ENCODE measurements at regions not wholly inside any gene's neighbourhood (a gene's known extent, or its start where the extent isn't known, plus 50 kb on each side); places are given as distances from the start of the nearest gene placed in this dataset.

DNA sequence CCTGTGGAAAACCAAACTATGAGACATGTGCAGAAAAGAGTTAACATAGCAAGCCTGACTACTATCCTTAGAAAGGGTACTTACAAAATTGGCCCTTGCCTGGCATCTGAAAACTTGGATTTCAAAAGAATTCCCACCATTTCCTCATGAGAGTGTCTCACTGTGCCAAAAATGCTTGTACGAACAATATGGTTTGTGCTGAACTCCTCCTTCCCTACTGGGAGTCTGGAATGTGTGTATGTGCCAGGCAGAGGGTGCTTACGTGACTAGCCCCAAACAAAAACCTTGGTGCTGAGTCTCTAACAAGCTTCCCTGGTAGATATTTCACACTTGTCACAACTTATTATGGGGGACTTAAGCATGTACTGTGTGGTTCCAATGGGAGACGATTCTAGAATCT is 81.7 kb upstream of the GIMD1 start (continued):
- no peak for TF ChIP-seq HNRNPH1 (optimal IDR thresholded peaks at IDR 0.05; ENCODE audit: low read depth, low read length)
- no peak for TF ChIP-seq JUND (IDR thresholded peaks at IDR 0.05; ENCODE audit: borderline replicate concordance, low read depth, low read length)
- no peak for TF ChIP-seq JUND (tag; IDR thresholded peaks at IDR 0.05; ENCODE audit: borderline replicate concordance, low read depth, low read length)

- H3K27ac ChIP-seq (ENCODE audit: extremely low read depth, low read depth, low read length): no peak overlapping the region
- no peaks in the 10 kb centered on the region for H3K36me3 ChIP-seq (ENCODE audit: control insufficient read depth, insufficient read depth, low read length)
- no peak overlapping the region for H3K4me2 ChIP-seq (ENCODE audit: insufficient read depth, low read length)
- no peak overlapping the region for H3K4me3 ChIP-seq
- whole genome bisulfite sequencing (ENCODE audit: insufficient coverage, low coverage, missing lambda C conversion rate): 0% methylated on average over 2 of the region's 2 CpGs
- no peaks in the 10 kb centered on the region for H3K27me3 ChIP-seq (ENCODE audit: control insufficient read depth in 2 of 2, insufficient read depth in 2 of 2, low read length in 2 of 2)
- H2AFZ ChIP-seq (ENCODE audit: low read depth, low read length): no peak overlapping the region
- ChIA-PET POLR2A (no interaction called here), CTCF (ENCODE audit: low intra/inter-chr PET ratio) (no interaction called here)
- no peaks in the 10 kb centered on the region for H4K20me1 ChIP-seq (replicated peaks; ENCODE audit: control insufficient read depth, insufficient read depth, low read length)
- no peak for DNase-seq (ENCODE audit: extremely low read depth in 1 of 4, low spot score in 3 of 4)
- no peak for ATAC-seq
- no peaks in the 10 kb centered on the region for H3K79me2 ChIP-seq (ENCODE audit: control insufficient read depth, insufficient read depth, low read length)
- H3K9me3 ChIP-seq (replicated peaks; ENCODE audit: control insufficient read depth, insufficient read depth, low read depth, low read length): no peaks in the 10 kb centered on the region
- no peaks in the 10 kb centered on the region for H3K9me1 ChIP-seq (ENCODE audit: control insufficient read depth, insufficient read depth, low read length)
- no peaks in the 10 kb centered on the region for H3K4me1 ChIP-seq (replicated peaks in 1 of 2; ENCODE audit: control insufficient read depth in 2 of 2, insufficient read depth in 2 of 2, low read length in 2 of 2)
- H3K9ac ChIP-seq (ENCODE audit: insufficient read depth in 1 of 2, low read depth in 2 of 2, low read length in 2 of 2): no peak overlapping the region
- no peak for FAIRE-seq
- in situ Hi-C loops (cut with MboI) (no loop called here), intact Hi-C loops (cut with micrococcal nuclease) (no loop called here)
- BruUV-seq (replicated peaks): no TSS peak
- TF ChIP-seq MTA2 (IDR thresholded peaks at IDR 0.05; ENCODE audit: low read depth): no peak
- no peak for TF ChIP-seq MEF2D (tag; conservative IDR thresholded peaks at IDR 0.05; ENCODE audit: low read depth)
- TF ChIP-seq, protein P1, sequence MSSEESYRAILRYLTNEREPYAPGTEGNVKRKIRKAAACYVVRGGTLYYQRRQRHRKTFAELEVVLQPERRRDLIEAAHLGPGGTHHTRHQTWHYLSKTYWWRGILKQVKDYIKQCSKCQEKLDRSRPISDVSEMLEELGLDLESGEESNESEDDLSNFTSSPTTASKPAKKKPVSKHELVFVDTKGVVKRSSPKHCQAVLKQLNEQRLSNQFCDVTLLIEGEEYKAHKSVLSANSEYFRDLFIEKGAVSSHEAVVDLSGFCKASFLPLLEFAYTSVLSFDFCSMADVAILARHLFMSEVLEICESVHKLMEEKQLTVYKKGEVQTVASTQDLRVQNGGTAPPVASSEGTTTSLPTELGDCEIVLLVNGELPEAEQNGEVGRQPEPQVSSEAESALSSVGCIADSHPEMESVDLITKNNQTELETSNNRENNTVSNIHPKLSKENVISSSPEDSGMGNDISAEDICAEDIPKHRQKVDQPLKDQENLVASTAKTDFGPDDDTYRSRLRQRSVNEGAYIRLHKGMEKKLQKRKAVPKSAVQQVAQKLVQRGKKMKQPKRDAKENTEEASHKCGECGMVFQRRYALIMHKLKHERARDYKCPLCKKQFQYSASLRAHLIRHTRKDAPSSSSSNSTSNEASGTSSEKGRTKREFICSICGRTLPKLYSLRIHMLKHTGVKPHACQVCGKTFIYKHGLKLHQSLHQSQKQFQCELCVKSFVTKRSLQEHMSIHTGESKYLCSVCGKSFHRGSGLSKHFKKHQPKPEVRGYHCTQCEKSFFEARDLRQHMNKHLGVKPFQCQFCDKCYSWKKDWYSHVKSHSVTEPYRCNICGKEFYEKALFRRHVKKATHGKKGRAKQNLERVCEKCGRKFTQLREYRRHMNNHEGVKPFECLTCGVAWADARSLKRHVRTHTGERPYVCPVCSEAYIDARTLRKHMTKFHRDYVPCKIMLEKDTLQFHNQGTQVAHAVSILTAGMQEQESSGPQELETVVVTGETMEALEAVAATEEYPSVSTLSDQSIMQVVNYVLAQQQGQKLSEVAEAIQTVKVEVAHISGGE (CRISPR knock-in tag; IDR thresholded peaks at IDR 0.05): no peak
- no peak for TF ChIP-seq SP2 (IDR thresholded peaks at IDR 0.05; ENCODE audit: extremely low read depth, low read depth, low read length, poor library complexity, severe bottlenecking)
- TF ChIP-seq EHMT2 (IDR thresholded peaks at IDR 0.05): no peak
- TF ChIP-seq, protein P2, sequence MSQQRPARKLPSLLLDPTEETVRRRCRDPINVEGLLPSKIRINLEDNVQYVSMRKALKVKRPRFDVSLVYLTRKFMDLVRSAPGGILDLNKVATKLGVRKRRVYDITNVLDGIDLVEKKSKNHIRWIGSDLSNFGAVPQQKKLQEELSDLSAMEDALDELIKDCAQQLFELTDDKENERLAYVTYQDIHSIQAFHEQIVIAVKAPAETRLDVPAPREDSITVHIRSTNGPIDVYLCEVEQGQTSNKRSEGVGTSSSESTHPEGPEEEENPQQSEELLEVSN (IDR thresholded peaks at IDR 0.05; ENCODE audit: borderline replicate concordance in 1 of 2, extremely low read depth in 1 of 2, insufficient read depth in 1 of 2, insufficient read length in 1 of 2, low read depth in 1 of 2, low read length in 1 of 2, poor library complexity in 1 of 2, severe bottlenecking in 1 of 2): no peak
- no peak for TF ChIP-seq TARDBP (IDR thresholded peaks at IDR 0.05)
- no peak for TF ChIP-seq CHD2 (IDR thresholded peaks at IDR 0.05; ENCODE audit: low read depth, low read length)
- TF ChIP-seq HBP1 (CRISPR knock-in tag; IDR thresholded peaks at IDR 0.05): no peak
- no peak for TF ChIP-seq ZNF133 (CRISPR knock-in tag; IDR thresholded peaks at IDR 0.05)
- TF ChIP-seq POLR2G (IDR thresholded peaks at IDR 0.05; ENCODE audit: low read depth, low read length): no peak
- no peak for TF ChIP-seq ZNF551 (CRISPR knock-in tag; IDR thresholded peaks at IDR 0.05)
- TF ChIP-seq ILF3 (IDR thresholded peaks at IDR 0.05; ENCODE audit: borderline replicate concordance): no peak
- no peak for TF ChIP-seq GABPB1 (CRISPR knock-in tag; IDR thresholded peaks at IDR 0.05)
These were observed 76.0 kb upstream of the GIMD1 start for GRCh38 chr4:106444557-106444956.
